ENCODE measurements at regions not wholly inside any gene's neighbourhood (a gene's known extent, or its start where the extent isn't known, plus 50 kb on each side); places are given as distances from the start of the nearest gene placed in this dataset.

DNA sequence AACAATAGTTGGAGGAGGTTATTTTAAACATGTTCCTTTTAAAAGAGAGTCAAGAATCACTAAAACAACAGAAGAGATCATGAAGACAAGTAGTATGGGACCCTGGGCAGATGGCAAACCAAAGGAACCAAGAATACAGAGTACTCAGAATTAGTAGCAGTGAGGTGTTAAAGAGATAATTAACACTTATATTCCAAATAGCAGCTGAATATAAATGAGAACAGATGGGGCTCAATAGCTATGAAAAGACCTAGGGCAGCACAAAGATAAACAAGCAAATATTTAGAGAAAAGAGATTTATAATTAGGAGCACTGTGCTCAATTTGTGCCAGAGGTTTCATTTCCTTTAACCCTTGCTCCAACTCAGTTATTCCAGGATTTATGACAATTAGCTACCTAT, 159.1 kb downstream of the FAM114A2 start:
- TF ChIP-seq, protein P1, sequence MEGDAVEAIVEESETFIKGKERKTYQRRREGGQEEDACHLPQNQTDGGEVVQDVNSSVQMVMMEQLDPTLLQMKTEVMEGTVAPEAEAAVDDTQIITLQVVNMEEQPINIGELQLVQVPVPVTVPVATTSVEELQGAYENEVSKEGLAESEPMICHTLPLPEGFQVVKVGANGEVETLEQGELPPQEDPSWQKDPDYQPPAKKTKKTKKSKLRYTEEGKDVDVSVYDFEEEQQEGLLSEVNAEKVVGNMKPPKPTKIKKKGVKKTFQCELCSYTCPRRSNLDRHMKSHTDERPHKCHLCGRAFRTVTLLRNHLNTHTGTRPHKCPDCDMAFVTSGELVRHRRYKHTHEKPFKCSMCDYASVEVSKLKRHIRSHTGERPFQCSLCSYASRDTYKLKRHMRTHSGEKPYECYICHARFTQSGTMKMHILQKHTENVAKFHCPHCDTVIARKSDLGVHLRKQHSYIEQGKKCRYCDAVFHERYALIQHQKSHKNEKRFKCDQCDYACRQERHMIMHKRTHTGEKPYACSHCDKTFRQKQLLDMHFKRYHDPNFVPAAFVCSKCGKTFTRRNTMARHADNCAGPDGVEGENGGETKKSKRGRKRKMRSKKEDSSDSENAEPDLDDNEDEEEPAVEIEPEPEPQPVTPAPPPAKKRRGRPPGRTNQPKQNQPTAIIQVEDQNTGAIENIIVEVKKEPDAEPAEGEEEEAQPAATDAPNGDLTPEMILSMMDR (conservative IDR thresholded peaks at IDR 0.05; ENCODE audit: low read depth, low read length), result no peak
- TF ChIP-seq EZH2 (IDR thresholded peaks at IDR 0.05; ENCODE audit: low read length, unreplicated experiment) (no peak), EZH2phosphoT487 (IDR thresholded peaks at IDR 0.05; ENCODE audit: borderline replicate concordance, low read length) (no peak)
